Hepatocyte (in vitro differentiated cells): ENCODE measurements at regions not wholly inside any gene's neighbourhood (a gene's known extent, or its start where the extent isn't known, plus 50 kb on each side); places are given as distances from the start of the nearest gene placed in this dataset.

Experiments used
- DNase-seq: peaks from one replicate; pipeline ENCODE4 v3.0.0-alpha.2; 2016; ENCODE audit warnings: low spot score
- H2AFZ ChIP-seq: fragments of 200-600 bp; sonication (generic); 2 replicates; pipeline ENCODE4 v1.6.0; 2016; ENCODE audit warnings: antibody characterized with exemption, mild to moderate bottlenecking
- H3K27ac ChIP-seq: fragments of 200-600 bp; sonication (generic); 2 replicates; pipeline ENCODE4 v1.5.1; 2016; ENCODE audit warnings: mild to moderate bottlenecking
- H3K27me3 ChIP-seq: fragments of 200-600 bp; sonication (generic); 2 replicates; pipeline ENCODE4 v1.6.1; 2016
- H3K36me3 ChIP-seq: fragments of 200-600 bp; sonication (generic); replicated peaks from 2 replicates; pipeline ENCODE4 v1.5.1; 2016; ENCODE audit warnings: low read depth; ENCODE audit not compliant: insufficient read depth
- H3K4me1 ChIP-seq: fragments of 200-600 bp; sonication (generic); 2 replicates; pipeline ENCODE4 v1.5.1; 2016; ENCODE audit warnings: mild to moderate bottlenecking, moderate library complexity; ENCODE audit not compliant: insufficient read depth
- H3K4me2 ChIP-seq: fragments of 200-600 bp; sonication (generic); 2 replicates; pipeline ENCODE4 v1.6.0; 2016
- H3K4me3 ChIP-seq: fragments of 200-600 bp; sonication (generic); 2 replicates; pipeline ENCODE4 v1.5.1; 2016; ENCODE audit warnings: mild to moderate bottlenecking
- H3K79me2 ChIP-seq: fragments of 200-600 bp; sonication (generic); 2 replicates; pipeline ENCODE4 v1.6.0; 2017; ENCODE audit warnings: mild to moderate bottlenecking
- H3K9me2 ChIP-seq: fragments of 200-600 bp; sonication (generic); replicated peaks from 2 replicates; pipeline ENCODE4 v1.6.0; 2017; ENCODE audit warnings: mild to moderate bottlenecking; ENCODE audit not compliant: insufficient read depth
- H3K9me3 ChIP-seq: fragments of 200-600 bp; sonication (generic); 2 replicates; pipeline ENCODE4 v1.5.1; 2016; ENCODE audit warnings: low read depth, mild to moderate bottlenecking
- H4K20me1 ChIP-seq: fragments of 200-600 bp; sonication (generic); 2 replicates; pipeline ENCODE4 v1.6.0; 2016; ENCODE audit warnings: mild to moderate bottlenecking; ENCODE audit not compliant: insufficient read depth, poor library complexity, severe bottlenecking
- EZH2 ChIP-seq: fragments of 200-600 bp; sonication (generic); IDR thresholded peaks from 2 replicates; pipeline ENCODE4 v1.6.1; 2016; ENCODE audit warnings: antibody characterized with exemption, mild to moderate bottlenecking, borderline replicate concordance
- EZH2phosphoT487 ChIP-seq: fragments of 200-600 bp; sonication (generic); IDR thresholded peaks from one replicate; pipeline ENCODE4 v1.6.1; 2018; ENCODE audit warnings: antibody characterized with exemption, mild to moderate bottlenecking, low read depth, moderate library complexity; ENCODE audit not compliant: unreplicated experiment, severe bottlenecking
- WGBS: methylation state at CpG from one replicate; pipeline ENCODE4 v1.1.6; 2016; ENCODE audit warnings: low lambda C conversion rate; ENCODE audit errors: missing lambda C conversion rate; 5-methylcytosine and 5-hydroxymethylcytosine counted together
- TF ChIP-seq, protein P1 (sequence below): fragments of 200-600 bp; sonication (generic); IDR thresholded peaks from 2 replicates; pipeline ENCODE4 v1.5.1; 2016; ENCODE audit warnings: antibody characterized with exemption, mild to moderate bottlenecking; ENCODE audit not compliant: poor library complexity

DNA sequence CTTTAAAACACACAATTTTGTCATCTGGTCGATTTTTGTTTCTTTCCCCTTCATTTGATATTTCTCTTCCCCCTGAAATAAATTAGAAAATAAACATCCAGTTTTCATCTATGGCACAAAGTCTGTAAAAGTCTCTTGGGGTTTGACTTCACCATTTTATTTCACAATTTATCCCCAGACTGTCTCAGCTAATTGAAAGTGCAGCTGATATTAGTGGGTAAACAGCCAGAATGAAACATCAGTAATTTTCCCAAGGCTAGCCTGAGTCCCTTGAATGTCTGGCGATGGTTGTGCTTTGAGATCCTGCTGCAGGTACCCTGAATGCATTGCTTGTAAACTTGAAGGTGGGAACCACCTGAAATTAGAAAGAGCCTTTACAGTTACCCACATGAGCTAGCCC is 60.6 kb upstream of the NEBL start:
- WGBS, result 87% methylated on average over 2 of the region's 2 CpGs
- no peak overlapping the region for H3K4me3 ChIP-seq
- H4K20me1 ChIP-seq, result no peaks in the 10 kb centered on the region
- no peak overlapping the region for H3K27ac ChIP-seq
- no peaks in the 10 kb centered on the region for H3K9me2 ChIP-seq
- no peak overlapping the region for H3K4me2 ChIP-seq
- H3K79me2 ChIP-seq, result no peaks in the 10 kb centered on the region
- no peak overlapping the region for H2AFZ ChIP-seq
- no peaks in the 10 kb centered on the region for H3K27me3 ChIP-seq
- no peaks in the 10 kb centered on the region for H3K9me3 ChIP-seq
- no peaks in the 10 kb centered on the region for H3K36me3 ChIP-seq
- TF ChIP-seq, protein P1, sequence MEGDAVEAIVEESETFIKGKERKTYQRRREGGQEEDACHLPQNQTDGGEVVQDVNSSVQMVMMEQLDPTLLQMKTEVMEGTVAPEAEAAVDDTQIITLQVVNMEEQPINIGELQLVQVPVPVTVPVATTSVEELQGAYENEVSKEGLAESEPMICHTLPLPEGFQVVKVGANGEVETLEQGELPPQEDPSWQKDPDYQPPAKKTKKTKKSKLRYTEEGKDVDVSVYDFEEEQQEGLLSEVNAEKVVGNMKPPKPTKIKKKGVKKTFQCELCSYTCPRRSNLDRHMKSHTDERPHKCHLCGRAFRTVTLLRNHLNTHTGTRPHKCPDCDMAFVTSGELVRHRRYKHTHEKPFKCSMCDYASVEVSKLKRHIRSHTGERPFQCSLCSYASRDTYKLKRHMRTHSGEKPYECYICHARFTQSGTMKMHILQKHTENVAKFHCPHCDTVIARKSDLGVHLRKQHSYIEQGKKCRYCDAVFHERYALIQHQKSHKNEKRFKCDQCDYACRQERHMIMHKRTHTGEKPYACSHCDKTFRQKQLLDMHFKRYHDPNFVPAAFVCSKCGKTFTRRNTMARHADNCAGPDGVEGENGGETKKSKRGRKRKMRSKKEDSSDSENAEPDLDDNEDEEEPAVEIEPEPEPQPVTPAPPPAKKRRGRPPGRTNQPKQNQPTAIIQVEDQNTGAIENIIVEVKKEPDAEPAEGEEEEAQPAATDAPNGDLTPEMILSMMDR, result no peak
- TF ChIP-seq EZH2 (no peak), EZH2phosphoT487 (no peak)
- peaks cover 18% of the 10 kb centered on the region for H3K4me1 ChIP-seq
- no peak for DNase-seq

DNA sequence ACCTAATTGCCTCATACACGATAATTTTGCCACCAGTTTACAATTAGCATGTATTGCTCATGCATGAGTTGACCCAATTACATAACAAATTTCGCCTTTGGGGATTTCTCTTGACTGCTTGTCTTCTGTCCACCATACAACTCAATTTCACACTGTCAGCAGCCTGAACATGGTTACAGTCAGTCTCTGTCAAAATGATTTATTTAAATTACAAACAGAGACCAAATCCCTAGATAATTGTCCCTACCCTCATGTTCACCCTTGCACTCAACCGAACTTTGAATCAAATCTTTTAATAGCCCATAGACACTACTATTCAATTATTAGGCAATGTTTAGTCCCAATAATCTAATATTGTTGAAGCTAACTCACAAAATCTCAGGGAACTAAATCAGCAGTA is 59.7 kb upstream of the NEBL start:
- Histone ChIP-seq H3K4me3 (no peak overlapping the region), H3K27ac (no peak overlapping the region), H3K36me3 (no peaks in the 10 kb centered on the region), H4K20me1 (no peaks in the 10 kb centered on the region), H3K9me2 (no peaks in the 10 kb centered on the region), H3K4me2 (no peak overlapping the region), H2AFZ (no peak overlapping the region), H3K27me3 (no peaks in the 10 kb centered on the region), H3K9me3 (no peaks in the 10 kb centered on the region), H3K79me2 (no peaks in the 10 kb centered on the region), H3K4me1 (peaks cover 18% of the 10 kb centered on the region)
- WGBS, result 54% methylated on average over 3 of the region's 3 CpGs
- DNase-seq, result no peak
- TF ChIP-seq EZH2phosphoT487, result no peak
- no peak for TF ChIP-seq EZH2
- TF ChIP-seq, protein P1, result no peak

GRCh38 chr10:20955355-20955893 is 58.3 kb upstream of the NEBL start:
- no peak for DNase-seq
- Histone ChIP-seq H3K4me1 (peaks cover 18% of the 10 kb centered on the region), H3K79me2 (no peaks in the 10 kb centered on the region), H3K36me3 (no peaks in the 10 kb centered on the region), H3K9me2 (no peaks in the 10 kb centered on the region), H3K27me3 (no peaks in the 10 kb centered on the region), H3K27ac (no peak overlapping the region), H2AFZ (no peak overlapping the region), H3K9me3 (no peaks in the 10 kb centered on the region), H4K20me1 (no peaks in the 10 kb centered on the region), H3K4me2 (no peak overlapping the region), H3K4me3 (no peak overlapping the region)
- TF ChIP-seq EZH2, result no peak
- no peak for TF ChIP-seq EZH2phosphoT487
- TF ChIP-seq, protein P1, result no peak
- WGBS, result 0% methylated on average over 1 of the region's 1 CpG

GRCh38 chr10:20954519-20954918 is 57.4 kb upstream of the NEBL start:
- Histone ChIP-seq H3K36me3 (no peaks in the 10 kb centered on the region), H3K4me1 (peaks cover 18% of the 10 kb centered on the region)

More at GRCh38 chr10:20954519-20954918, 57.4 kb upstream of the NEBL start:
- Histone ChIP-seq H3K27me3 (no peaks in the 10 kb centered on the region), H3K4me3 (no peak overlapping the region), H3K79me2 (no peaks in the 10 kb centered on the region), H3K9me3 (no peaks in the 10 kb centered on the region), H3K9me2 (no peaks in the 10 kb centered on the region), H2AFZ (no peak overlapping the region), H3K27ac (peak overlapping the region; percentile 10), H3K4me2 (no peak overlapping the region), H4K20me1 (no peaks in the 10 kb centered on the region)
- peak; percentile 7 for DNase-seq
- no peak for TF ChIP-seq EZH2phosphoT487
- no peak for TF ChIP-seq EZH2
- TF ChIP-seq, protein P1, result no peak
- 22% methylated on average over 5 of the region's 5 CpGs for WGBS
